SKM-1 treated with dmso at 0.1 percent for 144 hours (cell line): ENCODE measurements at regions not wholly inside any gene's neighbourhood (a gene's known extent, or its start where the extent isn't known, plus 50 kb on each side); places are given as distances from the start of the nearest gene placed in this dataset.
"Not testable (repeated sequence)": the region's sequence is repeated elsewhere in the genome, so short reads cannot be mapped to it uniquely, and the experiment has no call there.

Experiments used
- DNase-seq: peaks from one replicate; lab custom pipeline; 2025; ENCODE audit not compliant: unreplicated experiment; lab: John Stamatoyannopoulos, UW

- DNase-seq: no peak
These were observed 91.2 kb upstream of the C1QTNF7 start for GRCh38 chr4:15336410-15337167.

GRCh38 chr4:15337168-15337657 lies 90.6 kb upstream of the C1QTNF7 start:
- not testable (repeated sequence) for DNase-seq

- no peak for DNase-seq
These were observed 88.1 kb upstream of the C1QTNF7 start for GRCh38 chr4:15339737-15340136.

- DNase-seq: no peak
These were observed 87.5 kb upstream of the C1QTNF7 start for GRCh38 chr4:15340332-15340731.

- DNase-seq: no peak
These were observed 86.7 kb upstream of the C1QTNF7 start for GRCh38 chr4:15340902-15341732.

GRCh38 chr4:15341733-15342300 lies 86.0 kb upstream of the C1QTNF7 start:
- no peak for DNase-seq

- DNase-seq: no peak
These were observed 84.8 kb upstream of the C1QTNF7 start for GRCh38 chr4:15343000-15343399.

GRCh38 chr4:15343581-15343980 lies 84.3 kb upstream of the C1QTNF7 start:
- DNase-seq: no peak

GRCh38 chr4:15344041-15344440 lies 83.8 kb upstream of the C1QTNF7 start:
- DNase-seq: no peak

GRCh38 chr4:15345134-15345533 lies 82.7 kb upstream of the C1QTNF7 start:
- DNase-seq: no peak

- DNase-seq: no peak
These were observed 79.6 kb upstream of the C1QTNF7 start for GRCh38 chr4:15348236-15348635.

GRCh38 chr4:15348695-15349094 lies 79.1 kb upstream of the C1QTNF7 start:
- no peak for DNase-seq

GRCh38 chr4:15349531-15349935 lies 78.3 kb upstream of the C1QTNF7 start:
- DNase-seq: no peak

GRCh38 chr4:15349965-15350364 lies 77.9 kb upstream of the C1QTNF7 start:
- DNase-seq: no peak

- DNase-seq: no peak
These were observed 75.3 kb upstream of the C1QTNF7 start for GRCh38 chr4:15352524-15352923.

GRCh38 chr4:15353207-15353606 lies 74.6 kb upstream of the C1QTNF7 start:
- DNase-seq: no peak

- no peak for DNase-seq
These were observed 73.2 kb upstream of the C1QTNF7 start for GRCh38 chr4:15354371-15355297.

GRCh38 chr4:15361529-15361928 lies 66.3 kb upstream of the C1QTNF7 start:
- no peak for DNase-seq

GRCh38 chr4:15362541-15362940 lies 65.3 kb upstream of the C1QTNF7 start:
- no peak for DNase-seq

GRCh38 chr4:15364183-15364582 lies 63.6 kb upstream of the C1QTNF7 start:
- DNase-seq: no peak

GRCh38 chr4:15365641-15366040 lies 62.2 kb upstream of the C1QTNF7 start:
- no peak for DNase-seq
